ENCODE measurements at regions not wholly inside any gene's neighbourhood (a gene's known extent, or its start where the extent isn't known, plus 50 kb on each side); places are given as distances from the start of the nearest gene placed in this dataset.

- H2AFZ ChIP-seq (replicated peaks; ENCODE audit: low read length, poor library complexity), result no peak overlapping the region
- H3K9me3 ChIP-seq (ENCODE audit: control insufficient read depth, insufficient read depth, low read length), result no peaks in the 10 kb centered on the region
- WGBS, 2 experiments (ENCODE audit: extremely low coverage in 2 of 2, insufficient read length in 1 of 2), result no CpG with 5 or more reads among the region's 2 CpGs
- H2BK120ac ChIP-seq (ENCODE audit: low read depth, low read length), result no peak overlapping the region
- H2BK5ac ChIP-seq (ENCODE audit: low read depth, low read length, poor library complexity, severe bottlenecking), result no peak overlapping the region
- intact Hi-C loops (cut with micrococcal nuclease), result no loop called here
- no peak overlapping the region for H3K14ac ChIP-seq (replicated peaks; ENCODE audit: low read depth, low read length)
- H2AK9ac ChIP-seq (replicated peaks; ENCODE audit: low read depth, low read length, poor library complexity), result no peak overlapping the region
- no peak overlapping the region for H3K4me3 ChIP-seq (ENCODE audit: insufficient read depth, low read depth, low read length)
- H3K56ac ChIP-seq (ENCODE audit: extremely low read depth, insufficient read depth, low read length), result no peak overlapping the region
- no peak overlapping the region for H3K4ac ChIP-seq (ENCODE audit: low read depth, low read length)
- no peak overlapping the region for H2BK15ac ChIP-seq (ENCODE audit: low read depth, low read length)
- no peak overlapping the region for H3K23ac ChIP-seq (ENCODE audit: low read depth, low read length)
- no peak for ATAC-seq (ENCODE audit: low read depth)
- in situ Hi-C loops (cut with MboI; ENCODE audit: low sequenced_read_pairs), result no loop called here
- H3K27ac ChIP-seq (ENCODE audit: insufficient read depth, low read length), result no peak overlapping the region
- H4K5ac ChIP-seq (ENCODE audit: low read depth, low read length), result no peak overlapping the region
- no peaks in the 10 kb centered on the region for H4K20me1 ChIP-seq (ENCODE audit: insufficient read depth, low read length)
- H3K27me3 ChIP-seq (ENCODE audit: control insufficient read depth, insufficient read depth, low read length), result no peaks in the 10 kb centered on the region
- H2AK5ac ChIP-seq (ENCODE audit: low read depth, low read length), result no peak overlapping the region
- ChIA-PET CTCF (interaction anchor here (0.6 kb wide), 2 partner anchors 137 to 1243 kb away, joined by 3 to 4 read pairs; no protein-coding TSS in a partner anchor), POLR2A (ENCODE audit: unreplicated experiment) (no interaction called here)
- H3K4me1 ChIP-seq (ENCODE audit: control insufficient read depth, insufficient read depth, low read length), result no peaks in the 10 kb centered on the region
- H3K9ac ChIP-seq (ENCODE audit: low read depth, low read length), result no peak overlapping the region
- no peaks in the 10 kb centered on the region for H3K36me3 ChIP-seq (ENCODE audit: control insufficient read depth, insufficient read depth, low read length)
- H3K4me2 ChIP-seq (ENCODE audit: low read depth, low read length), result no peak overlapping the region
- no peak overlapping the region for H3K18ac ChIP-seq (ENCODE audit: low read depth, low read length)
- H4K8ac ChIP-seq (ENCODE audit: low read depth in 2 of 2, low read length in 2 of 2), result no peak overlapping the region
- H2BK20ac ChIP-seq (ENCODE audit: low read depth, low read length), result no peak overlapping the region
- BruUV-seq (replicated peaks), result no TSS peak
- no peak for TF ChIP-seq RAD21 (IDR thresholded peaks at IDR 0.05; ENCODE audit: low read length)
- DNase-seq, result no peak
- no peaks in the 10 kb centered on the region for H3K9me1 ChIP-seq (ENCODE audit: insufficient read depth, low read length)
- no peak overlapping the region for H4K91ac ChIP-seq (ENCODE audit: insufficient read depth, low read depth, low read length)
- dilution Hi-C loops (cut with HindIII; ENCODE audit: low sequenced_read_pairs, unreplicated experiment), result no loop called here
- no peaks in the 10 kb centered on the region for H3K79me1 ChIP-seq (ENCODE audit: low read depth in 1 of 2, low read length in 2 of 2)
These were observed 71.1 kb downstream of the TDRD15 start for GRCh38 chr2:21194858-21195271.

Measured in IMR-90 (cell line).